ENCODE measurements at regions not wholly inside any gene's neighbourhood (a gene's known extent, or its start where the extent isn't known, plus 50 kb on each side); places are given as distances from the start of the nearest gene placed in this dataset.

DNA sequence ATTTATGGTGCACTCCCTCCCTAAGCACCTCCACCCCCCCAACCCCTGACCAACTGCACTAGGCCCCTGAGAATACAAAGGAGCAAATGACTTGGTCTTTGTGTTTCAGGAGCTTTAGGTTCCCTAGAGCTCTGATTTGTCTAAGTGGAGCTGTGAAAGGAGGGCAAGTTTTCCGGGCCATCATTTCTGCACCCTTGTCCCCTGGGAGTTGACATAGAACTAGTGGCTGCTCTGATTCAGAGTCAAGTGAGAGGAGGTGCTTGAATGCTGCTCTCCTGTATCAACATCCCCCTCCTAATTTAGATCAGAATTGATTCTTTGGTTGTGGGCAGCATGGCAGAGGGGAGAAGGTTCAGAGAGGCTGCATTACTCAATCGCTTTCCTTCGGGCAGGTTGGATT, 391.6 kb downstream of the KCNRG start:
- TF ChIP-seq CTCF (IDR thresholded peaks at IDR 0.05), result no peak
- TF ChIP-seq EP300 (IDR thresholded peaks at IDR 0.05), result no peak
- TF ChIP-seq POLR2A (IDR thresholded peaks at IDR 0.05), result no peak
